ENCODE measurements at regions not wholly inside any gene's neighbourhood (a gene's known extent, or its start where the extent isn't known, plus 50 kb on each side); places are given as distances from the start of the nearest gene placed in this dataset.

DNA sequence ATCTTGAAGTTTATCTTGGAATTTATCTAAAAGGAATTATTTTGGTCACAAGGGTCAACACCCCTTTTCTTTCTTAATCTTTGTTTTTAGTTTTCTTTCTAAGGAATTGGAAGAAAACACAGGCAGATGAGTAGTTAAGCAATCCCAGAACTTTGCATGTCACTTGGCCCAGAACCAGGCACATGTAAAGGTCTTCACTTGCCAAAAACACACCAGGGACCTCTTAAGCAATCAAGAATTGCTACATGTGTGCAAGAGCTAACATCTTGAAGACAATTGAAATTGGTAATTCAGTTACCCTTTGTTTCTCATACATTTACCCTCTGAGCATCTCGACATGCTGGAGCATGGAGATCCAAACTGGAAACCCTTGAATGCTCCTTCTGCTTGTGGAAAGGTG, 114.2 kb downstream of the ZC3H11B start:
- no peaks in the 10 kb centered on the region for H3K27me3 ChIP-seq (ENCODE audit: control insufficient read depth, insufficient read depth, low read length)
- no peaks in the 10 kb centered on the region for H3K36me3 ChIP-seq (ENCODE audit: control insufficient read depth, insufficient read depth, low read length)
- ChIA-PET POLR2A (no interaction called here), CTCF (no interaction called here)
- no peak for DNase-seq (ENCODE audit: low read depth)
- H3K4me3 ChIP-seq (ENCODE audit: low read depth, low read length), result no peak overlapping the region
- TF ChIP-seq CTCF (IDR thresholded peaks at IDR 0.05; ENCODE audit: insufficient read depth, low read depth, low read length), result no peak

- no peak for TF ChIP-seq CTCF (IDR thresholded peaks at IDR 0.05; ENCODE audit: insufficient read depth, low read depth, low read length)
- Histone ChIP-seq H3K27me3 (ENCODE audit: control insufficient read depth, insufficient read depth, low read length) (no peaks in the 10 kb centered on the region), H3K4me3 (ENCODE audit: low read depth, low read length) (no peak overlapping the region), H3K36me3 (ENCODE audit: control insufficient read depth, insufficient read depth, low read length) (no peaks in the 10 kb centered on the region)
- POLR2A ChIA-PET, result no interaction called here
- CTCF ChIA-PET, result no interaction called here
- no peak for DNase-seq (ENCODE audit: low read depth)
These were observed 117.0 kb downstream of the ZC3H11B start for GRCh38 chr1:219495737-219496408.

- CTCF ChIA-PET, result no interaction called here
These were observed 120.2 kb downstream of the ZC3H11B start for GRCh38 chr1:219492717-219493116.

DNA sequence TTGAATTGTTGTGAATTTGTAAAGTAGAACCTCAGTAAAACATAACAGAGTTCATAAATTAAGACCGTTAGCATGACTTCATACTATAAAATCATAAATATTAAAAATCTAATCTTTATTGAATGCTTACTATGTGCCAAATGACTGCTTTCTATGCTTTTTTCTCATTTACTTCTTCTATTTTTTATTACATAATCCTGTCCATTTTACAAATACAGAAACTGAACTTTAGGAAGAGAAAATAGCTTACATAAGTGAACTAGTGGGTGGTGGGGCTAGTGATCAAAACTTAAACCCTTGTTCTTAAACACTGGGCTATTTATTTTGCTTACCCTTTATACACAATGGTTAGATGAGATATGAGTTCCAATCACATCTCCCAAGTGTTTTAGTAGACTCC, 122.3 kb downstream of the ZC3H11B start:
- POLR2A ChIA-PET, result no interaction called here
- no peak for DNase-seq (ENCODE audit: low read depth)
- no peak for TF ChIP-seq CTCF (IDR thresholded peaks at IDR 0.05; ENCODE audit: insufficient read depth, low read depth, low read length)
- no peaks in the 10 kb centered on the region for H3K27me3 ChIP-seq (ENCODE audit: control insufficient read depth, insufficient read depth, low read length)
- no peaks in the 10 kb centered on the region for H3K36me3 ChIP-seq (ENCODE audit: control insufficient read depth, insufficient read depth, low read length)
- no peak overlapping the region for H3K4me3 ChIP-seq (ENCODE audit: low read depth, low read length)
- CTCF ChIA-PET, result no interaction called here

More at GRCh38 chr1:219492717-219493116, 120.2 kb downstream of the ZC3H11B start:
- POLR2A ChIA-PET, result no interaction called here
- no peak for DNase-seq (ENCODE audit: low read depth)
- no peaks in the 10 kb centered on the region for H3K36me3 ChIP-seq (ENCODE audit: control insufficient read depth, insufficient read depth, low read length)
- no peaks in the 10 kb centered on the region for H3K27me3 ChIP-seq (ENCODE audit: control insufficient read depth, insufficient read depth, low read length)
- no peak overlapping the region for H3K4me3 ChIP-seq (ENCODE audit: low read depth, low read length)
- no peak for TF ChIP-seq CTCF (IDR thresholded peaks at IDR 0.05; ENCODE audit: insufficient read depth, low read depth, low read length)

GRCh38 chr1:219489636-219490035, 123.3 kb downstream of the ZC3H11B start:
- no peaks in the 10 kb centered on the region for H3K36me3 ChIP-seq (ENCODE audit: control insufficient read depth, insufficient read depth, low read length)
- DNase-seq (ENCODE audit: low read depth), result no peak
- POLR2A ChIA-PET, result no interaction called here
- CTCF ChIA-PET, result no interaction called here
- no peaks in the 10 kb centered on the region for H3K27me3 ChIP-seq (ENCODE audit: control insufficient read depth, insufficient read depth, low read length)
- no peak overlapping the region for H3K4me3 ChIP-seq (ENCODE audit: low read depth, low read length)
- no peak for TF ChIP-seq CTCF (IDR thresholded peaks at IDR 0.05; ENCODE audit: insufficient read depth, low read depth, low read length)

All from BJ (cell line).